CD4-positive, CD25-positive, alpha-beta regulatory T cell (primary cell): ENCODE measurements at regions not wholly inside any gene's neighbourhood (a gene's known extent, or its start where the extent isn't known, plus 50 kb on each side); places are given as distances from the start of the nearest gene placed in this dataset.

ENCODE experiments used
- ATAC-seq, 2 donors: fragments of 150-1000 bp; cut with Tn5 transposase; one replicate each; pipeline ENCODE4 v1.10.0; 2021; ENCODE audit warnings: low read depth in 2 of 2, moderate number of reproducible peaks in 2 of 2, moderate library complexity in 1 of 2
- DNase-seq, 3 donors: peaks; one replicate each; pipeline versions ENCODE4 v3.0.0 to v3.0.0-alpha.2; 2012 to 2022; ENCODE audit warnings: mixed read lengths in 1 of 3
- H3K27ac ChIP-seq: one replicate; pipeline ENCODE4 v1.7.0; 2013; ENCODE audit warnings: mild to moderate bottlenecking, low read length; ENCODE audit not compliant: insufficient read depth, poor library complexity, severe bottlenecking
- H3K27me3 ChIP-seq: one replicate; pipeline ENCODE4 v1.7.0; 2013; ENCODE audit warnings: low read length; ENCODE audit not compliant: control insufficient read depth, insufficient read depth
- H3K36me3 ChIP-seq: one replicate; pipeline ENCODE4 v1.7.0; 2013; ENCODE audit warnings: mild to moderate bottlenecking, low read length, moderate library complexity; ENCODE audit not compliant: control insufficient read depth, insufficient read depth
- H3K4me1 ChIP-seq: 2 replicates; pipeline ENCODE4 v1.7.0; 2013; ENCODE audit warnings: mild to moderate bottlenecking, low read length; ENCODE audit not compliant: insufficient read depth, control insufficient read depth, poor library complexity, severe bottlenecking
- H3K4me3 ChIP-seq: one replicate; pipeline ENCODE4 v1.7.0; 2013; ENCODE audit warnings: low read depth, mild to moderate bottlenecking, low read length, moderate library complexity
- H3K9me3 ChIP-seq, 2 experiments: 1 replicate in 1 of 2; 2 replicates in 1 of 2; pipeline ENCODE4 v1.7.0; 2013; ENCODE audit warnings: low read length in 2 of 2, mild to moderate bottlenecking in 1 of 2, moderate library complexity in 1 of 2; ENCODE audit not compliant: control insufficient read depth in 2 of 2
- H3K27ac Mint-ChIP-seq, 3 donors: one replicate each; pipeline ENCODE4 v1.8.0; 2020 to 2022; ENCODE audit warnings: mild to moderate bottlenecking in 3 of 3, mixed read lengths in 3 of 3, moderate library complexity in 2 of 3
- H3K27me3 Mint-ChIP-seq: one replicate; pipeline ENCODE4 v1.8.0; 2022; ENCODE audit warnings: mild to moderate bottlenecking, mixed read lengths
- H3K36me3 Mint-ChIP-seq: one replicate; pipeline ENCODE4 v1.8.0; 2020; ENCODE audit warnings: mixed read lengths
- H3K4me1 Mint-ChIP-seq, 4 donors: one replicate each; pipeline ENCODE4 v1.8.0; 2020 to 2022; ENCODE audit warnings: mixed read lengths in 4 of 4, mild to moderate bottlenecking in 1 of 4
- H3K4me3 Mint-ChIP-seq, 4 donors: one replicate each; pipeline ENCODE4 v1.8.0; 2020 to 2022; ENCODE audit warnings: mild to moderate bottlenecking in 4 of 4, mixed read lengths in 4 of 4, moderate library complexity in 3 of 4
- H3K9me3 Mint-ChIP-seq, 7 donors: one replicate each; pipeline ENCODE4 v1.8.0; 2020 to 2022; ENCODE audit warnings: mixed read lengths in 7 of 7, mild to moderate bottlenecking in 3 of 7, moderate library complexity in 2 of 7

GRCh38 chr4:55291227-55291640 lies 54.8 kb upstream of the SRD5A3 start:
- Histone ChIP-seq H3K4me3 (no peak overlapping the region), H3K9me3 (no peaks in the 10 kb centered on the region), H3K4me1 (no peaks in the 10 kb centered on the region), H3K27ac (no peak overlapping the region), H3K27me3 (no peaks in the 10 kb centered on the region), H3K36me3 (no peaks in the 10 kb centered on the region)
- no peak overlapping the region for H3K4me3 Mint-ChIP-seq
- H3K27me3 Mint-ChIP-seq = no peaks in the 10 kb centered on the region
- no peaks in the 10 kb centered on the region for H3K36me3 Mint-ChIP-seq
- no peak overlapping the region for H3K27ac Mint-ChIP-seq
- H3K9me3 Mint-ChIP-seq = peaks cover 0 to 3% (median 0%) of the 10 kb centered on the region in 7 donors
- H3K4me1 Mint-ChIP-seq = no peaks in the 10 kb centered on the region
- ATAC-seq = no peak
- DNase-seq = no peak

DNA sequence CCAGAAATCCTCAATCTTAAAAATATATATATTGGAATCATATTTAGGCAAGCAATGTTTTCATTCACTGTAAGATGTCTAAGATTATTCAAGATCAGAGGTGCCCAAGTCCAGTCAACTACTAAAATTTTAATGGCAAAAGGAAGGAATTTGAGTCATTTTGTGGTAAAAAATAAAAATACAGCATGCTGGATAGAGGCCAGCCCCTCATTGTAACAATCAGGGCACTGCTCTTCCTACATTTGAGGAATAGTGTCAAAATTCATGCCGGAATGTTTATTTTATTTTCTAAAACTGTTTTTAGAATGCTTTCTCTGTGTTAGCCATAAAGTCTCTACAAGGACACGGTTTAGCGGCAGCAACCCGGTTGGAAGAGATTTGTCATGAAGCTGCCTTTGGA lies 49.9 kb upstream of the SRD5A3 start:
- Histone ChIP-seq H3K36me3 (no peaks in the 10 kb centered on the region), H3K27ac (no peak overlapping the region), H3K4me3 (no peak overlapping the region), H3K27me3 (no peaks in the 10 kb centered on the region), H3K4me1 (no peaks in the 10 kb centered on the region), H3K9me3 (no peaks in the 10 kb centered on the region)
- Mint-ChIP-seq H3K27me3 (peaks cover 4% of the 10 kb centered on the region), H3K4me1 (no peaks in the 10 kb centered on the region), H3K9me3 (peaks cover 0 to 2% (median 0%) of the 10 kb centered on the region in 7 donors), H3K36me3 (no peaks in the 10 kb centered on the region), H3K27ac (no peak overlapping the region), H3K4me3 (no peak overlapping the region)
- ATAC-seq (no peak), DNase-seq (no peak)
